ENCODE measurements at regions not wholly inside any gene's neighbourhood (a gene's known extent, or its start where the extent isn't known, plus 50 kb on each side); places are given as distances from the start of the nearest gene placed in this dataset.

DNA sequence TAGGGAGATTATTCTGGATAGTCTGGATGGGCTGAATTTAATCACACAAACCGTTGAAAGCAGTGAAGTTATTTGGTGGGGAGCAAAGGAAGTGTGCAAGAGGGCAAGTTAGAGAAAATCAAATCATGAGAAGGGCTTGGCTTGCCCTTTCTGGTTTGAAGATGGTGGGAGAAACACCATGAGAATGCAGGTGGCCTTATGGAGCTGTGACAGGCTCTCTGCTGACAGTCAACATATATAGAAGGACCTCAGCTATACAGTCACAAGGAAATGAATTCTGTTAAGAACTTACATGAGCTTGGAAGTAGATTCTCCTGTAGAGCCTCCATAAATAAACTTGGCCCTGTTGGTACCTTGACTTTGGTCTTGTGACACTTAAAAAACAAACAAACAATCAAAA, 72.3 kb downstream of the GMNC start:
- in situ Hi-C loops (cut with MboI; ENCODE audit: low pct_unique_long_range_greater_than_20kb in 2 of 9, low sequenced_read_pairs in 9 of 9, unreplicated experiment in 9 of 9): no loop called here
- WGBS, 10 experiments: 0 to 80% (median 27%) methylated on average over 1 of the region's 1 CpG
- ATAC-seq (replicated peaks in 6 of 8): no peak
- Histone ChIP-seq H3K4me1 (replicated peaks in 1 of 2) (no peaks in the 10 kb centered on the region), H3K4me3 (no peak overlapping the region), H3K27ac (no peak overlapping the region)

DNA sequence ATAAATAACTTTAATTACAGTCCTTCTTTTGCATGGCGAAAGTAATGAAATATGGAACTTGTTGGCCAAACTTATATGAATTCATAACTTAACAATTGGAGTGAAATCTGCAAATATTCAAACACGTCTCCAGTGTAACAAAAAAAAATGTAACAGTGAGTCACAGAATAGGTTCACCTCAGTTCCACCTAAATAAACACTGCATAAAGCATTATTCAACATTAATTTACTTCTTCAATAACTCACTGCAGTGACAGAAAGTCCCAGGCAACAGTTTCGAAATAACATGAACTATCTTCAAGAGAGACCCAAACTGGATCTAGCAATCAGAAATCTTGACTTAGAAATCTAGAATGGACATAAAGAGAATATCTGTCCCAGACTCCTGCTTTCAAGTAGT, 75.6 kb downstream of the GMNC start:
- WGBS, 10 experiments: 9 to 100% (median 79%) methylated on average over 1 to 3 of the region's 3 CpGs
- in situ Hi-C loops (cut with MboI; ENCODE audit: low pct_unique_long_range_greater_than_20kb in 2 of 9, low sequenced_read_pairs in 9 of 9, unreplicated experiment in 9 of 9): no loop called here
- Histone ChIP-seq H3K4me3 (no peak overlapping the region), H3K4me1 (replicated peaks in 1 of 2) (no peaks in the 10 kb centered on the region), H3K27ac (no peak overlapping the region)
- ATAC-seq (replicated peaks in 6 of 8): no peak

DNA sequence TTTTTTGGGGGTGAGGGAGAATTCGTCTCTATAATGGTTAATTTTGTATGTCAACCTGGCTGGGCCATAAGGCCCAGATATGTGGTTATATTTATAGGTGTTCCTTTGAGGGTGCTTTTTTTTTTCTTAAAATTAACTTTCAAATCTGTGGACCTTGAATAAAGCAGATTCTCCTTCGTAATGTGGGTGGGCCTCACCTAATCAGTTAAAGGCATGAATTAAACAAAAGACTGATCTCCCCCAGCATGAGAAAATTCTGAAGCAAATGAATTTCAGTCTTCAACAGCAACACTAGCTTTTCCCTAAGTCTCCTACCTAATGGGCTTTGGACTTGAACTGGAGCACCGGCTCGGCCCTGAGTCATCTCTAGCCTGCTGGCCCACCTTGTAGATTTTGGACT, 77.4 kb downstream of the GMNC start:
- WGBS, 10 experiments: 43 to 100% (median 81%) methylated on average over 1 to 4 of the region's 4 CpGs; no CpG with 5 or more reads in 2 of the 10 experiments
- no peak overlapping the region for H3K27ac ChIP-seq
- ATAC-seq (replicated peaks in 6 of 8): no peak
- no peak overlapping the region for H3K4me3 ChIP-seq
- in situ Hi-C loops (cut with MboI; ENCODE audit: low pct_unique_long_range_greater_than_20kb in 2 of 9, low sequenced_read_pairs in 9 of 9, unreplicated experiment in 9 of 9): no loop called here
- no peaks in the 10 kb centered on the region for H3K4me1 ChIP-seq (replicated peaks in 1 of 2)

GRCh38 chr3:190780524-190780923, 82.0 kb downstream of the GMNC start:
- peak in 1 of 8 experiments; percentile 49 for ATAC-seq (replicated peaks in 6 of 8)
- H3K4me1 ChIP-seq (replicated peaks in 1 of 2): no peaks in the 10 kb centered on the region
- no peak overlapping the region for H3K4me3 ChIP-seq
- no peak overlapping the region for H3K27ac ChIP-seq
- 27 to 100% (median 92%) methylated on average over 1 to 3 of the region's 3 CpGs for WGBS, 10 experiments
- in situ Hi-C loops (cut with MboI; ENCODE audit: low pct_unique_long_range_greater_than_20kb in 2 of 9, low sequenced_read_pairs in 9 of 9, unreplicated experiment in 9 of 9): no loop called here

- no peaks in the 10 kb centered on the region for H3K4me1 ChIP-seq (replicated peaks in 1 of 2)
- peak in 2 of 8 experiments; percentile 57 to 75 for ATAC-seq (replicated peaks in 6 of 8)
- no peak overlapping the region for H3K27ac ChIP-seq
- in situ Hi-C loops (cut with MboI; ENCODE audit: low pct_unique_long_range_greater_than_20kb in 2 of 9, low sequenced_read_pairs in 9 of 9, unreplicated experiment in 9 of 9): no loop called here
- no peak overlapping the region for H3K4me3 ChIP-seq
Measured at GRCh38 chr3:190774633-190775032, 87.9 kb downstream of the GMNC start.

DNA sequence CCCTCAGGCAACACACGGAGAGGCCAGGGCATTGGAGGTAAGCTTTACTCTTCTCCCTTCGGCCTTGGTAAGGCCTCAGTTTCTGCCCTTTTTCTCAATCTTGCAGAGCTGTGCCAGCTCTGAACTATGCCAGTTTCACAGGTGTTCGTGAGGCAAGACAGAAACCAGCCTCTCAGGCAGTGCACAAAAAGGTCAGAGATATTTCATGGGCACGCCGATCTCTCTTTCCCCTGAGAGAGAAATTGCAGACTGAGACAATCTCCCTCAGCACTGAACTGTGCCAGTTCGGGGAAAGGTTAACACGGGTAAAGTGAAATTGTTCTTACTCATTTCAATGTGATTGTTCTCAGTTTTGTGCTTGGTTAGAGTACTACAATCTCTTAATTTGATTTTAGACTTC, 88.5 kb downstream of the GMNC start:
- WGBS, 10 experiments: 0 to 100% (median 80%) methylated on average over 1 to 4 of the region's 7 CpGs; no CpG with 5 or more reads in 1 of the 10 experiments
- Histone ChIP-seq H3K4me3 (no peak overlapping the region), H3K4me1 (replicated peaks in 1 of 2) (no peaks in the 10 kb centered on the region), H3K27ac (no peak overlapping the region)
- in situ Hi-C loops (cut with MboI; ENCODE audit: low pct_unique_long_range_greater_than_20kb in 2 of 9, low sequenced_read_pairs in 9 of 9, unreplicated experiment in 9 of 9): no loop called here
- ATAC-seq (replicated peaks in 6 of 8): no peak

DNA sequence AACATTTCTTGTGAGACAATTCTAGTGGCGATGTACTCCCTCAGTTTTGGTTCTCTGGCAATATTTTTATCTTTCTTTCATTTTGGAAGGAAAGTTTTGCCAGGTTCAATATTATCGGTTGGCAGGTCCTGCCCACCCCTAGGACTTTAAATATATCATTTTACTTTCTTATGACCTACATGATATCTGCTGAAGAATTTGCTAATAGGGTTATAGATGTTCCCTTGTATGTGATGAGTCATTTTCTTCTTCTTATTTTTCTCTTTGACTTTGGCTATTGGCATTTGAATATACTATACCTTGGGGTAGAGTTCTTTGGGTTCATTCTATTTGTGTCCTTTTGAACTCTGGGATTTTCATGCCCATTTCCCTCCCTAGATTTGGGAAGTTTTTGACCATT, 89.7 kb downstream of the GMNC start:
- Histone ChIP-seq H3K4me3 (no peak overlapping the region), H3K27ac (no peak overlapping the region), H3K4me1 (replicated peaks in 1 of 2) (no peaks in the 10 kb centered on the region)
- no peak for ATAC-seq (replicated peaks in 6 of 8)
- WGBS, 10 experiments: 26 to 100% (median 76%) methylated on average over 1 to 2 of the region's 2 CpGs
- in situ Hi-C loops (cut with MboI; ENCODE audit: low pct_unique_long_range_greater_than_20kb in 2 of 9, low sequenced_read_pairs in 9 of 9, unreplicated experiment in 9 of 9): no loop called here

DNA sequence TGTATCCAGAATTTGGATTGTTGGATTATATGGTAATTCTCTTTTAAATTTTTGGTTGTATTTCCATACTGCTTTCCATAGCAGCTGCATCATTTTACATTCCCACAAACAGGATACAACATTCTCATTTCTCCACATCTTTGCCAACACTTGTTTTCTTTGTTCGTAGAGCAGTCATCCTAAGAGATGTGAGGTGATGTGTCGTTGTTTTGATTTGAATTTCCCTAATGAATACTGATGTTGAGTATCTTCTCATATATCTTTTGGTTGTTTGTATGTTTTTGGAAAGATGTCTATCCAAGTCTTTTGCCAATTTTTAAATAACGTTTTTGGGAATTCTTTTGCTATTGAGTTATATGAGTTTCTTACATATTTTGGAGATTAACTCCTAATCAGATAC, 93.6 kb downstream of the GMNC start:
- H3K4me1 ChIP-seq (replicated peaks in 1 of 2): no peaks in the 10 kb centered on the region
- in situ Hi-C loops (cut with MboI; ENCODE audit: low pct_unique_long_range_greater_than_20kb in 2 of 9, low sequenced_read_pairs in 9 of 9, unreplicated experiment in 9 of 9): no loop called here
- 0 to 100% (median 33%) methylated on average over 1 to 3 of the region's 3 CpGs; no CpG with 5 or more reads in 1 of the 10 experiments for WGBS, 10 experiments
- H3K27ac ChIP-seq: no peak overlapping the region
- no peak for ATAC-seq (replicated peaks in 6 of 8)
- no peak overlapping the region for H3K4me3 ChIP-seq

GRCh38 chr3:190767851-190768250, 94.6 kb downstream of the GMNC start:
- no peak overlapping the region for H3K27ac ChIP-seq
- H3K4me3 ChIP-seq: no peak overlapping the region
- ATAC-seq (replicated peaks in 6 of 8): no peak
- 60 to 100% (median 86%) methylated on average over 1 to 2 of the region's 2 CpGs; no CpG with 5 or more reads in 3 of the 10 experiments for WGBS, 10 experiments
- in situ Hi-C loops (cut with MboI; ENCODE audit: low pct_unique_long_range_greater_than_20kb in 2 of 9, low sequenced_read_pairs in 9 of 9, unreplicated experiment in 9 of 9): no loop called here
- H3K4me1 ChIP-seq (replicated peaks in 1 of 2): no peaks in the 10 kb centered on the region

GRCh38 chr3:190764231-190765134, 98.0 kb downstream of the GMNC start:
- in situ Hi-C loops (cut with MboI; ENCODE audit: low pct_unique_long_range_greater_than_20kb in 2 of 9, low sequenced_read_pairs in 9 of 9, unreplicated experiment in 9 of 9): no loop called here
- H3K4me1 ChIP-seq (replicated peaks in 1 of 2): no peaks in the 10 kb centered on the region
- no peak for ATAC-seq (replicated peaks in 6 of 8)
- no peak overlapping the region for H3K4me3 ChIP-seq
- no peak overlapping the region for H3K27ac ChIP-seq
- 17 to 100% (median 83%) methylated on average over 1 to 5 of the region's 5 CpGs for WGBS, 10 experiments

DNA sequence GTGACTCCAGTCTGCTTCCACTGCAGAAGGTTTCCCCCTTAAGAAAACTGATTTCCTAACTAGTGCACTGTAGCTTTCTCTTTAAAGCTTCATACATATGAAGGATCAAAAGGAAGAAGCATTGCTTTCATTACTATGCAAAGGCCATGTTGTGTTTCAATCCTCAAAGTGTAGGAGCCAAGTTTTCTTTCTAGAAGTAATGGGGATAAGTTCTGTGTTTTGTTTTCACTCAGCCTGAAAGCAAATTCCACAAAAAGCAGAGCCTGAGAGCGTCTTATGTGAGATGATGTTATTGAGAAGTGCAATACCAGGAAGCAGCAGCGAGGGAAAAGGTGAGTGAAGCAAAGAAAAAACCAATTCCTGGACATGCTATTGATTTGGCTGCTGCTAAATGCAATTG, 99.7 kb downstream of the GMNC start:
- H3K4me1 ChIP-seq (replicated peaks in 1 of 2): no peaks in the 10 kb centered on the region
- in situ Hi-C loops (cut with MboI; ENCODE audit: low pct_unique_long_range_greater_than_20kb in 2 of 9, low sequenced_read_pairs in 9 of 9, unreplicated experiment in 9 of 9): no loop called here
- 8 to 92% (median 63%) methylated on average over 2 of the region's 2 CpGs; no CpG with 5 or more reads in 2 of the 10 experiments for WGBS, 10 experiments
- no peak overlapping the region for H3K27ac ChIP-seq
- ATAC-seq (replicated peaks in 6 of 8): no peak
- no peak overlapping the region for H3K4me3 ChIP-seq

- H3K27ac ChIP-seq: no peak overlapping the region
- WGBS, 10 experiments: 7 to 100% (median 70%) methylated on average over 1 of the region's 1 CpG; no CpG with 5 or more reads in 3 of the 10 experiments
- no peak overlapping the region for H3K4me3 ChIP-seq
- no peaks in the 10 kb centered on the region for H3K4me1 ChIP-seq (replicated peaks in 1 of 2)
- no peak for ATAC-seq (replicated peaks in 6 of 8)
- in situ Hi-C loops (cut with MboI; ENCODE audit: low pct_unique_long_range_greater_than_20kb in 2 of 9, low sequenced_read_pairs in 9 of 9, unreplicated experiment in 9 of 9): no loop called here
Measured at GRCh38 chr3:190747571-190747970, 114.9 kb downstream of the GMNC start.

- in situ Hi-C loops (cut with MboI; ENCODE audit: low pct_unique_long_range_greater_than_20kb in 2 of 9, low sequenced_read_pairs in 9 of 9, unreplicated experiment in 9 of 9): no loop called here
- H3K4me3 ChIP-seq: no peak overlapping the region
- WGBS, 10 experiments: 11 to 100% (median 81%) methylated on average over 1 to 2 of the region's 2 CpGs
- no peak overlapping the region for H3K27ac ChIP-seq
- ATAC-seq (replicated peaks in 6 of 8): no peak
- no peaks in the 10 kb centered on the region for H3K4me1 ChIP-seq (replicated peaks in 1 of 2)
Measured at GRCh38 chr3:190746986-190747385, 115.5 kb downstream of the GMNC start.

DNA sequence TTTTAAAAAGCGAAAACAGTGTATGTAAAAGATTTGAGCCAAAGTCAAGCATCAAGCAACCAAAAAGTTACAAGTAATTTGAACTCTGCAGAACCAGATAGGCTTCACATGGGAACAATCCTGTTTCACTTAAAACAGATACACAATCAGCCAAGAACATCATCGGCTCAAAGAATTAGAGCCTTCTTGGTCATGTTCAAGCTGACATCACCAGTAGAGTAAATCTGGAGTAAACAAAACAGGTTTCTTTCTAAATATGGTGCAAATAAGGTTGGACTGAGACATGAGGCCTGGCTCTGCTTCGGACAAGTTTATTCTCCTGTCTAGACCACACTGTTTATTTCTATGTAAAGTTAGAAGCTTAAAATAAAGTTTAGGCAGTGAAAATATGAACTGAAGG, 116.0 kb downstream of the GMNC start:
- no peak overlapping the region for H3K4me3 ChIP-seq
- H3K27ac ChIP-seq: no peak overlapping the region
- in situ Hi-C loops (cut with MboI; ENCODE audit: low pct_unique_long_range_greater_than_20kb in 2 of 9, low sequenced_read_pairs in 9 of 9, unreplicated experiment in 9 of 9): no loop called here
- no peak for ATAC-seq (replicated peaks in 6 of 8)
- H3K4me1 ChIP-seq (replicated peaks in 1 of 2): no peaks in the 10 kb centered on the region
- 19 to 97% (median 83%) methylated on average over 1 to 3 of the region's 3 CpGs; no CpG with 5 or more reads in 1 of the 10 experiments for WGBS, 10 experiments
